ENCODE measurements at regions not wholly inside any gene's neighbourhood (a gene's known extent, or its start where the extent isn't known, plus 50 kb on each side); places are given as distances from the start of the nearest gene placed in this dataset.

GRCh38 chr3:83514130-83514914, 1444.5 kb upstream of the CADM2 start:
- Histone ChIP-seq H3K4me1 (no peaks in the 10 kb centered on the region), H3K9me3 (no peaks in the 10 kb centered on the region), H3K4me3 (no peak overlapping the region), H3K27me3 (no peaks in the 10 kb centered on the region), H3K27ac (no peak overlapping the region), H3K36me3 (replicated peaks in 1 of 2; ENCODE audit: insufficient read depth in 1 of 2, low read depth in 2 of 2) (no peaks in the 10 kb centered on the region)
- WGBS, 2 donors = 79 to 81% methylated on average over 6 of the region's 6 CpGs
- intact Hi-C loops (cut with DNase I) = no loop called here
- ATAC-seq (no peak), DNase-seq (no peak)
- TF ChIP-seq CTCF (IDR thresholded peaks at IDR 0.05) (no peak), POLR2A (IDR thresholded peaks at IDR 0.05) (no peak)

GRCh38 chr3:83515123-83515522, 1443.7 kb upstream of the CADM2 start:
- H3K27ac ChIP-seq = no peak overlapping the region
- DNase-seq (no peak), ATAC-seq (no peak)
- intact Hi-C loops (cut with DNase I) = no loop called here
- WGBS, 2 donors = 89 to 91% methylated on average over 18 of the region's 18 CpGs
- no peaks in the 10 kb centered on the region for H3K36me3 ChIP-seq (replicated peaks in 1 of 2; ENCODE audit: insufficient read depth in 1 of 2, low read depth in 2 of 2)
- TF ChIP-seq CTCF (IDR thresholded peaks at IDR 0.05) (no peak), POLR2A (IDR thresholded peaks at IDR 0.05) (no peak)
- no peak overlapping the region for H3K4me3 ChIP-seq
- no peaks in the 10 kb centered on the region for H3K4me1 ChIP-seq
- no peaks in the 10 kb centered on the region for H3K9me3 ChIP-seq
- H3K27me3 ChIP-seq = no peaks in the 10 kb centered on the region

GRCh38 chr3:83523470-83524073, 1435.2 kb upstream of the CADM2 start:
- Histone ChIP-seq H3K4me3 (no peak overlapping the region), H3K27ac (no peak overlapping the region), H3K9me3 (no peaks in the 10 kb centered on the region), H3K27me3 (no peaks in the 10 kb centered on the region), H3K4me1 (no peaks in the 10 kb centered on the region), H3K36me3 (replicated peaks in 1 of 2; ENCODE audit: insufficient read depth in 1 of 2, low read depth in 2 of 2) (no peaks in the 10 kb centered on the region)
- WGBS, 2 donors = 10 to 11% methylated on average over 7 of the region's 7 CpGs
- intact Hi-C loops (cut with DNase I) = no loop called here
- ATAC-seq = peak; percentile 89
- peak; percentile 51 to 65 (median 60) for DNase-seq
- TF ChIP-seq CTCF (IDR thresholded peaks at IDR 0.05) (peak; percentile 45 to 74 (median 64)), POLR2A (IDR thresholded peaks at IDR 0.05) (no peak)

GRCh38 chr3:83524901-83525300, 1433.9 kb upstream of the CADM2 start:
- no peaks in the 10 kb centered on the region for H3K4me1 ChIP-seq
- WGBS, 2 donors = 48 to 51% methylated on average over 5 of the region's 5 CpGs
- no peak overlapping the region for H3K27ac ChIP-seq
- no peaks in the 10 kb centered on the region for H3K36me3 ChIP-seq (replicated peaks in 1 of 2; ENCODE audit: insufficient read depth in 1 of 2, low read depth in 2 of 2)
- TF ChIP-seq CTCF (IDR thresholded peaks at IDR 0.05) = no peak
- no peak for TF ChIP-seq POLR2A (IDR thresholded peaks at IDR 0.05)
- no peak overlapping the region for H3K4me3 ChIP-seq
- H3K27me3 ChIP-seq = no peaks in the 10 kb centered on the region
- ATAC-seq = no peak
- no peaks in the 10 kb centered on the region for H3K9me3 ChIP-seq
- DNase-seq = no peak
- intact Hi-C loops (cut with DNase I) = no loop called here

Measured in body of pancreas (tissue), 4 donors.